H4 (cell line): ENCODE measurements at regions not wholly inside any gene's neighbourhood (a gene's known extent, or its start where the extent isn't known, plus 50 kb on each side); places are given as distances from the start of the nearest gene placed in this dataset.
"Not testable (repeated sequence)": the region's sequence is repeated elsewhere in the genome, so short reads cannot be mapped to it uniquely, and the experiment has no call there.

ENCODE experiments used
- DNase-seq: peaks from one replicate; pipeline ENCODE4 v3.0.0-alpha.2; 2015; ENCODE audit warnings: low spot score

DNA sequence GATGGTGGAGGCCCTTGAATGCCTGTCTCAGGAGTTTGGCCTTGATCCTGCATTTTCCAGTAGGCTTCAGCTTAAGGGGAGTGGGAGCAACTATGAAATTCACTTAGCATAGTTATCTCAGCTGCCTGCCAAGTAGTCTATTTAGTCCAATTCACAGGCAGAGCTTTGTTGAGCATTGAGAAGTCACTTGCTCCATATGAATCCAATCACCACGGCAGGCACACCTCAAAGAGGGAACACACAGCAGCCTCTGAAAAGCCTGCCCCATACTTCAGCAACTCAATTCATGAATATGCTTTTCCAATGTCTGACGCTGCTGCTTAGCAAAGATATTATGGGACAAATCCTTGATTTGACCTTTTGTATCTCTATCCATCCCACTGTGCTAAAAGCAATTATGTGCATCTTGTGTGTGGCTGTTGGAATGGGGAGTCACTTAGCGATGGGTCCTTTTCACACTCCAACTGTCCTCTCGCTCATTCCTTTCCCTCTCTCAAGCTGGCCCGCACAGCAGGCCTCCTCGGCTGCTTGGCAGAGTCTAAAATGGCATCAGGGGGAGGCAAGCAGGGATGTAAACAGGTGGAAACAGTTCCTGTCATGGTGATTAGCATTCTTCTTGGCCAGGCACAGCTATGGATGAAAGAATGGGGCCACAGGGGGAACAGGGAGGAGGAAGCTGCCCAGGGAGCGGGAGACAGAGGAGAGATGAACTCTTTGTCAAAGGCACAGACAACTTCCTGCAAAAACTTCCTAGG is 56.0 kb upstream of the LRPPRC start:
- no peak for DNase-seq

DNA sequence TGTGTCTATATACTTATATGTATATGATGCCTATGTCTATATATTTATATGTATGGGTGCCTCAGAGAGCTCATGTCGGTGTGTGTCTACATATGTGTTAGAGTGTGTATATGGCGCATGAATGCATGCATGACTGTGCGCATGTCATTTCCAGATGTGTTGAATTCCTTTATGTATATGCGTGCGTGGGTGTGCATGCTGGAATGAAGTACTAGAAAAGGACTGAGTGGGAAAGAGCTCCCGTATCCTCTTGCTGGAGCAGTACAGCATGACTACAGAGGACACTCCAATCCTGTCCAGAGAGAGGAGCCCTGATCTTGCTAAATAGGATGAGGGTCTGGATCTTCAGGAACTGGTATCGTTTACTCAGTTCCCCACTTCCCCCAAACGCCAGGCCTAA is 56.8 kb upstream of the LRPPRC start:
- DNase-seq: no peak

DNA sequence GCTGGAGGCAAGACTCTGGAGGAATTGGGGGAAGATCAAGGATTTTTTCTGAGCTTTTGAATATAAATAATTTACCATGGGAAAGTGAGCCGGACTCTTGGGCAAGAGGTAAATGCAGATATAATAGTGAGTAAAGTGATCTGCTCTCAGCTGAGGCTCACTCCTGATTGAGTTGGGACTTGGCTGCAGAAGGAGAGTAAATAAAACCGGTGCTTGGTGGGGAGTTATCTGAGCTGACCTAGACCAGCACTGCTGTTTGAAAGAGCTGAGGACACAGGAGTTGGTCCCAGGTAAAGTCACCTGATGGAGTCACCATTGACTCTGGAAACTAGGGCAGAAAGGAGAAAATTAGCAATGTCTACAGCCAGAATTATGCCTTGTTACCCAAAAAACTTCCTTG is 57.3 kb upstream of the LRPPRC start:
- DNase-seq: no peak

DNA sequence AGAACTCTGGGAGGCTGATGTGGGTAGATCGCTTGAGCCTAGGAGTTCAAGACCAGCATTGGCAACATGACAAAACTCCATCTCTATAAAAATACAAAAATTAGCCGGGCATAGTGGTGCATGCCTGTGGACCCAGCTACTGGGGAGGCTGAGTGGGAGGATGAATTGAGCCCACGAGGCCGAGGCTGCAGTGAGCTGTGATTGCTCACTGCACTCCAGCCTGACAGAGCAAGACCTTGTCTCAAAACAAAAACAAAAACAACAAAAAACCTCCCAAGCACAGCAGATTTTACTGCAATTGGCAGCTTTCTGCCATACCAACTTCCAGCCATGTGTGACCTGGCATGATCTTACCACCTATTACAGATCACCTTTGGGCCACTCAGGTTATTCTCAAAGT is 57.7 kb upstream of the LRPPRC start:
- DNase-seq: no peak

DNA sequence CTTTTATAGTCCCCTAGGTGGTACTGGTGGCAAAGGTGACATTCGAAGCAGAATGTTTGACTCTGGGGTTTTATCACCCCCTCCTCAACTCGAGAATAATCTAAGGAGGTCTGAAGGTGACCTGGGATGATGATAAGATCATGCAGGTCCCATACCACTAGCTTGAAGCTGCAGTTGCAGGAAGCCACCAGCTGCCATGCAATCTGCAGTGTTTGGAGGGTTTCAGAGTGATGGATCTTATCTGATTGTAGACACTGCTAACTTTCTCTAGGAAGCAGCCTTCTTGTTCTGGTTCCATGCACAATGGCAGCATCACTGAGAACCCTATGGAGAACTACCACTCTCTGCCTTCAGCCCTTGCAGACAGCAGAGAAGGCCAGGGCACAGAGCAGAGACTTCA is 59.4 kb upstream of the LRPPRC start:
- no peak for DNase-seq

DNA sequence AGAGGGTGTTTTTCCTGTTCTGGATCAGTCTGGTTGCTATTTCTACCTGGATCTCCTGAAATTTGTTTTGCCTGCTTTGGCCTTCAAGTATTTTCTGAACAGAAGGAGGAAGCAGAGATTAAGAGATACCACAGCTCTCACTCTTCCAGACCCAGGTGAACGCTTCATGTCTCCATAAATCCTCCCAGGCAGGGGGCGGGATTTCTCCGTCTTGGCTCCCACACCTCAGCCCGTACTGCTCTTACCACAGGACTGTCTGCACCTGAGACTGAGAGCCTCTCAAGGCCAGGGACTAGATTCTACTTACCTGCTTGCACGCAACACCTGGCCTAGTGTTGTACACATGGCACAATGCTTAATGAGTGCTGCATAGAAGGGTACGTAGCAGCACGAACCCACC is 59.9 kb upstream of the LRPPRC start:
- no peak for DNase-seq

DNA sequence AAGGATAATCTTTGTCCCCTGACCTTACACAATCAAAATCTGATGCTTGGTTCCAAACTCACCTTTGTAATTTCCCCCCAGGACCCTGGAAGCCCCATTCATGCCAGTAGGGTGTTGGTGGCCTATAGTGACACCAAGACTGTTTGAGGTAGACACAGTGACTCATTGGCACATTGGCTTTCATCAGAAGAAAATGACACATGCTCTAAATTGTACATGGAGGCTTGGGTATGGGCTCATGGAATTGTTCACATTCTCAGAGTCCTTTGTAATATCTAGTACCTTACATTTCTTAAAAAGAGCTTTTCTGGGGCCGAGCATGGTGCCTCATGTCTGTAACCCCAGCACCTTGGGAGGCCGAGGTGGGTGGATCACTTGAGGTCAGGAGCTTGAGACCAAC is 61.2 kb upstream of the LRPPRC start:
- no peak for DNase-seq

DNA sequence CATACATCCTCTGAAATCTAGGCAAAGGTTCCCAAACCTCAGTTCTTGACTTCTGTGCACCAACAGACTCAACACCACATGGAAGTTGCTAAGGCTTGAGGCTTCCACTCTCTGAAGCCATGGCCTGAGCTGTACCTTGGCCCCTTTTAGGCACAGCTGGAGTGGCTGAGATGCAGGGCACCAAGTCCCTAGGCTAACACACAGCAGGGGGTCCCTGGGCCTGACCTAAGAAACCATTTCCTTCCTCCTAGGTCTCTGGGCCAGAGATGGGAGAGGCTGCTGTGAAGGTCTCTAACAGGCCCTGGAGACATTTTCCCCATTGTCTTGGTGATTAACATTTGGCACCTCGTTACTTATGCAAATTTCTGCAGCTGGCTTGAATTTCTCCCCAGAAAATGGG is 64.5 kb upstream of the LRPPRC start:
- not testable (repeated sequence) for DNase-seq

DNA sequence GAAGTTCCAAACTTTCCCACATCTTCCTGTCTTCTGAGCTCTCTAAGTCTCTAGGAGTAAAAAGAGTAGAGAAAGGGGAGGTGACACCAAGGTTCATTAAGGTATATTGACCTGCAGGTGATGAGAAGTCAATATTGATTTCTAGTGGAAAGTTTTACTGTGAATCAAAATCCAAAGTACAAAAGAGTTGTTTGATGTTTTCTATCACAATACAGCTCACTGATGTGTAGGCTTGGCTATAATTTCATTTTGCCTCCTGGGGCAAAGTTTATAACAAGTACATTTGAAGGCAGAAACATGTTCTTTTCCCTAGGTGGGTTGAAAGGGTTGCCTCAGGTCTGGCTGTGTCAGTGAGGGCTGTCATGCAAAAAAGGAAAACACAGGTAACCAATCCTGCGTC is 65.2 kb upstream of the LRPPRC start:
- no peak for DNase-seq

DNA sequence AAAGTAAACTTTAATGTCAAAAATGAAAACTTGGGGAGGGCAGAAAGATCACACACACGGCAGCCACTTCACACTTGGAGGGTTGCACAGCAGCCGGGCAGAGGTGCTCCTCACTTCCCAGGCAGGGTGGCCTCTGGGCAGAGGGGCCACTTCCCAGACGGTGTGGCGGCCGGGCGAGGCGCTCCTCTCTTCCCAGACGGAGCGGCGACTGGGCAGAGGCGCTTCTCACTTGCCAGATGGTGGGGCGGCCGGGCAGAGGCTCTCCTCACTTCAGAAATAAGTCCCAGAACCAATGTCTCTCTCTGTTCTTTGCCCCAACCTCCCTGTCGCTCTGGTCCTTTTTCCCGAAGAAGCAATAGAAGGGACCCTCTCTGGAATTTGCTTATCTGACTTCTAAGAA is 65.7 kb upstream of the LRPPRC start:
- DNase-seq: no peak

DNA sequence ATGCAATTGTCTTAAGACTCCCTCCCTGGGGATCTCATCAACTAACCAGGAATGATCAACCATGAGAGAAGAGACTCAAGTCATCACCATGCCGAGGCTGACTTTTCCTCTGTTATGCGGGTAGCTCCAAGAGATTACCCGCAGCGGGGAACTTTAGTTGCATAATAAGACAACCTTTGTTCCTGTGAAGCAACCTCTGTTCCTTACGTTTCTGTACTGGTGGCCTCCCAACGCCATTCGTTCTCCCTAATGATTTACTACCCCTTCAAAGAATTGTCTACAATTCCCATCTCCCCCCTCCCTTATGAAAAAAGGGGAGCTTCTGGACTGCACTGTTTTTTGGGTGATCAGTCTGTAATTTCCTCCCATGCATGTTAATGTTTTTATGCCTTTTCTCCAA is 66.1 kb upstream of the LRPPRC start:
- no peak for DNase-seq

DNA sequence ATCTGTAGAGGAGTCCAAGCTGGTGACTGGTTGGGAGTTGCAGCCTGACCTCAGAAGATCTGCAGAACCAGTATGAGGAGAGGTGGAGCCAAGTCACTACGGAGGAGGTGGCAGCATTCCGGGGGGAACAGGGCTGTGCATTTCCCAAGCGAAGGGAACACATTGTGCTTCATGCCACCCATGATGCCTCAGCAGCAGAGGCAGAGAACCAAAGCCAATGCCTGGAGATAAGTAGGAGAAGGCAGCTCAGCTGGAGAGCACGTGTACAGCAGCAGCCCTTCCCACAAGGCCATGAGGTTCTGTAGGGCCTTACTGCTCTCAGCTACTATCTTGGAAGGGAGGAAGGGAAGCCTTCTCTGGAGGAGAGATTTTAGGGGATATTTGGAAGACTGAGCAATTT is 67.2 kb upstream of the LRPPRC start:
- no peak for DNase-seq

DNA sequence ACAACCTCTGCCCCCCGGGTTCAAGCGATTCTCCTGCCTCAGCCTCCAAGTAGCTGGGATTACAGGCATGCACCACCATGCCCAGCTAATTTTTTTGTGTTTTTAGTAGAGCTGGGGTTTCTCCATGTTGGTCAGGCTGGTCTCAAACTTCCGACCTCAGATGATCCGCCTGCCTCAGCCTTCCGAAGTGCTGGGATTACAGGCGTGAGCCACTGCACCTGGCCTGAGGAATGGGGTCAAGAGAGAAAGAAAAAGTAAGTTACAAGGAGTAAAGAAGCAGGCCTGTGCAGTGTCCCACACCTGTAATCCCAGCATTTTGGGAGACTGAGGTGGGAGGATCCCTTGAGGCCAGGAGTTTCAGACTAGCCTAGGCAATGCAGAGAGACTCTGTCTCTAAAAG is 68.5 kb upstream of the LRPPRC start:
- DNase-seq: not testable (repeated sequence)

DNA sequence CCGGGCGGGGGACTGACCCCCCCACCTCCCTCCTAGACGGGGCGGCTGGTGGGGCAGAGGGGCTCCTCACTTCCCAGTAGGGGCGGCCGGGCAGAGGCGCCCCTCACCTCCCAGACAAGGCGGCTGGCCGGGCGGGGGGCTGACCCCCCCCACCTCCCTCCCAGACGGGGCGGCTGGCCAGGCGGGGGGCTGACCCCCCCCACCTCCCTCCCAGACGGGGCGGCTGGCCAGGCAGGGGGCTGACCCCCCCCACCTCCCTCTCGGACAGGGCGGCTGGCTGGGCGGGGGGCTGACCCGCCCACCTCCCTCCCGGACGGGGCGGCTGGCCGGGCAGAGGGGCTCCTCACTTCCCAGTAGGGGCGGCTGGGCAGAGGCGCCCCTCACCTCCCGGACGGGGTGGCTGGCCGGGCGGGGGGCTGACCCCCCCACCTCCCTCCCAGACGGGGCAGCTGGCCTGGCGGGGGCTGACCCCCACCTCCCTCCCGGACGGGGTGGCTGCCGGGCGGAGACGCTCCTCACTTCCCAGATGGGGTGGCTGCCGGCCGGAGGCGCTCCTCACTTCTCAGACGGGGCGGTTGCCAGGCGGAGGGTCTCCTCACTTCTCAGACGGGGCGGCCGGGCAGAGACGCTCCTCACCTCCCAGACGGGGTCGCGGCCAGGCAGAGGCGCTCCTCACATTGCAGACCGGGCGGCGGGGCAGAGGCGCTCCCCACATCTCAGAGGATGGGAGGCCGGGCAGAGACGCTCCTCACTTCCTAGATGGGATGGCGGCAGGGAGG is 71.4 kb upstream of the LRPPRC start:
- not testable (repeated sequence) for DNase-seq

DNA sequence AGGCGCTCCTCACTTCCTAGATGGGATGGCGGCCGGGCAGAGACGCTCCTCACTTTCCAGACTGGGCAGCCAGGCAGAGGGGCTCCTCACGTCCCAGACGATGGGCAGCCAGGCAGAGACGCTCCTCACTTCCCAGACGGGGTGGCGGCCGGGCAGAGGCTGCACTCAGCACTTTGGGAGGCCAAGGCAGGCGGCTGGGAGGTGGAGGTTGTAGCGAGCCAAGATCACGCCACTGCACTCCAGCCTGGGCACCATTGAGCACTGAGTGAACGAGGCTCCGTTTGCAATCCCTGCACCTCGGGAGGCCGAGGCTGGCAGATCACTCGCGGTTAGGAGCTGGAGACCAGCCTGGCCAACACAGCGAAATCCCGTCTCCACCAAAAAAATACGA is 72.0 kb upstream of the LRPPRC start:
- not testable (repeated sequence) for DNase-seq

DNA sequence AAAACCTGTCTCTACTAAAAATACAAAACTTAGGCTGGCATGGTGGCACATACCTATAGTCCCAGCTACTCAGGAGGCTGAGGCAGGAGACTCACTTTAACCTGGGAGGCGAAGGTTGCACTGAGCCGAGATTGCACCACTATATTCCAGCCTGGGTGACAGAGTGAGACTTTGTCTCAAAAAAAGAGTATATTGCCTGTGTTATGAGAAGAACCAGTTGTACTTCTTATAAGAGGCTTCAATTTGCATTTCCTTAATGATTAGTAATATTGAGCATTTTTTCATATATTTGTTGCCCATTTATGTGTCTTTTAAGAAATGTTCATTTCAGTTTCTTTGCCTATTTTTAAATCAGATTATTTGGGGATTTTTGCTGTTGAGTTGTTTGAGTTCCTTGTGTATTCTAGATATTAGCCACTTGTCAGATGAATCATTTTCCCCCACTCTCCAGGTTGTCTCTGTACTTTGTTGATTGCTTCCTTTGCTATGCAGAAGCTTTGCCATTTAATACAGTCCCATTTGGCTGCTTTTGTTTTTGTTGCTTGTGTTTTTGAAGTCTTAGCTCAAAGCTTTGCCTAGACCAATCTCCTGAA is 75.8 kb upstream of the LRPPRC start:
- DNase-seq: no peak

DNA sequence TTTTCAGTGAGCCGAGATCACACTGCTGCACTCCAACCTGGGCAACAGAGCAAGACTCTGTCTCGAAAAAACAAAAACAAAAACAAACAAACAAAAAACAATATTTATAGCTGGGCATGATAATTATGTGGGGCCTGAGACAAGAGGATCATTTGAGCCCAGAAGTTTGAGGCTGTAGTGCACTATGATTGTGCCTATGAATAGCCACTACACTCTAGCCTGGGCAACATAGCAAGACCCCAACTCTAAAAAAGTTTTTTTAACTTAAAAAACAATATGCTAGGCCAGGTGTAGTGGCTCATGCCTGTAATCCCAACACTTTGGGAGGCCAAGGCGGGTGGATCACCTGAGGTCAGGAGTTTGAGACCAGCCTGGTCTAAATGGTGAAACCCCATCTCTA is 77.9 kb upstream of the LRPPRC start:
- DNase-seq: not testable (repeated sequence)

DNA sequence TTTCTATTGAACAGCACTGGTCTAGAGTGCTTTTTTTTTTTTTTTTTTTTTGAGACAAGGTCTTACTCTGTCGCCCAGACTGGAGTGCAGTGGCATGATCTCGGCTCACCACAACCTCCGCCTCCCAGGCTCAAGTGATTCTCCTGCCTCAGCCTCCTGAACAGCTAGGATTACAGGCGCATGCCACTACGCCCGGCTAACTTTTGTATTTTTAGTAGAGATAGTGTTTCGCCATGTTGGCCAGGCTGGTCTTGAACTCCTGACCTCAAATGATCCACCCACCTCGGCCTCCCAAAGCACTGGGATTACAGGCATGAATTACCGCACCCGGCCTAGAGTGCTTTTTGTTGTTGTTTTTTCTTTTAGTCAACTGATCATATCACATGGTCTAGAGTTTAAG is 79.0 kb upstream of the LRPPRC start:
- DNase-seq: not testable (repeated sequence)

DNA sequence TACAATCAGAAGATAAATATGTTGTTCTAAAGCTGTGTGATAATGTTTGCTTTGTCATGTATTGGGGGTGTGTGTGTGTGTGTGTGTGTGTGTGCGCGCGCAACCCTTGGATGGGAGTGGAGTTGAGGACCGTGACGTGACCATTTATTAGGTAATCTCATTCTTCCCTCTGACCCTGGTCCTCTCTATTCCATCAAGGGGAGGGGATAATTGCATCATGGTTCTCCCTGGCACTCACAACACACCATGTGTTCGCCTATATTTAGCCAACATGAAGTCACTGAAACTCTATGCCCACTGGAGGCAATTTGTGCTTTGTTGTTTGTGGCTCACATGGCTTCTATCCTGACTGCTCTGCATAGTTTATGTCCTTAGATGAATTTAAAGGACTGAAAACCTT is 79.8 kb upstream of the LRPPRC start:
- DNase-seq: peak; percentile 69

DNA sequence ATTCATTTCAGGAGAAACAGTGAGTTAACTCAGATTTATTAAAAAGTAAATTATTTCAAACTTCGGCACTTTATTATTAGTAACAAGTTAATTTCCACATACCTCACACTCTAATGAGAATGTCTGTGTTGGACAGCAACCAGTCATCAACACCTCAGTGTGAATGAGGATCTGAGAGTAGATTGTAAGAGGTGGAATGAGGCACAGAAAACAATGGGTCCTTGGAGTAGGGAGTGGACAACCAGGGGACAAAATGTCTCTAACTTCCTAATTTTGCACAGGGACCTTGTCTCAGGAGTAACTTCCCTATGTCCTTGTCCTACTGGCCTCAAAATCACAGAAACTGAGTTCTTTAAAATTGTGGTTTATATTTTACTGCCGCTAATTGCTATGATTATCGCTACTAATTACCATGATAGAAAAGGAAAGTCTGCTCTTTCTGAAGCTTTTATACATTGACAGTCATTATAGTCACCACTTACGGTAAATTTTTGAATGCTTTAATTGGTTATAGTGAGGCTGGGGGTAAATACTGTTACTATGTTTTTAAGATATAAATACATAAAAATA is 82.2 kb upstream of the LRPPRC start:
- DNase-seq: no peak

DNA sequence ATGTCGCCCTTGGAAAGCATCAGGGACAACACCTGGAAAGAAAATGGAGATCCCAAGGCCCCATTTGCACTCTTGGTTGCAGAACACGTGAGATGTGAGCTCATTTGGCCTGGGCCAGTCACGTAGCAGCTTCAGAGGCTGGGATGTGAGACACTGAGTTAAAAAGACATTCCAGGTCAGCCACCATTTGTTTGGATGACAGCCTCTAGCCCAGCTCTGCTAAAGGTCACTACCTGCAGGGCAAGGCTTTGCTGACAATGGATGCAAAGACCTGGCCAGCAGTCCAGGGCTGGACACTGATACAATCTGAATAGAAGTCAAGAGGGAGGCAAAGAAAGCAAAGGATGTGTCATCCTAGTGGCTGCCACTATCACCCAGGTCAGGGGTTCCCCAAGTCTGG is 83.9 kb upstream of the LRPPRC start:
- no peak for DNase-seq

DNA sequence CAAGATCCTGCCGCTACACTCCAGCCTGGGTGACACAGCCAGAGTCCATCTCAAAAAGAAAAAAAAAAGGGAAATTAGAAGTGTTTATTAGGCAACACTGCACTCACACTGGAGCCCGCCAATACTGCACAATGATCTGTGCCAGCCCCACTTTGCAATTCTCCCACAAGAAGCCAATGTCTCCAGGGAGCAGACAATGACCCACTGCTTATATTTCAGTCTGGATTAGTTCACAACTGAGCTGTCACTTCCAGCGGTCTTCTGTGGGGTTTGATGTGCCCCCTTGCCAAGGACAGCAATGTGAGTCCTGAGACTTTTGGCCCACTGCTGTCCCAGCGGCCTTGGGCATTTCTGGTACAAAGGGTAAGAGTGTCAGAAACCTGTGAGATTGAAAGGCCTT is 85.6 kb upstream of the PPM1B start:
- DNase-seq: no peak

DNA sequence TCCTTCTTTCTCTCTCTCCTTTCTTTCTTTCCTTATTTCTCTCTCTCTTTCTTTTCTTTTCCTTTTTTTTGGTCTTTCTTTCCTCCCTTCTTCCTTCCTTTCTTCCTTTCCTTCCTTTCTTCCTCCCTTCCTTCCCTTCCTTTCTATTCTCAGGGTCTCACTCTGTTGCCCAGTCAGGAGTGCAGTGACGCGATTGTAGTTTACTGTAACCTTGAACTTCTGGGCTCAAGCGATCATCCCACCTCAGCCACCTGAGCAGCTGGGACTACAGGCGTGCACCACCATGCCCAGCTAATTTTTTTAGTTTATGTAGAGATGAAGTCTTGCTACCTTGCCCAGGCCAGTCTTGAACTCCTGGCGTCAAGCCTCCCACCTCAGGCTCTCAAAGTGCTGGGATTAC is 83.8 kb upstream of the PPM1B start:
- DNase-seq: no peak
